Fibroblast of skin of back (primary cell): ENCODE measurements at regions not wholly inside any gene's neighbourhood (a gene's known extent, or its start where the extent isn't known, plus 50 kb on each side); places are given as distances from the start of the nearest gene placed in this dataset.
A peak's percentile ranks its signal among the peaks of the same experiment; 100 is the strongest.

ENCODE experiments used
- DNase-seq: peaks from one replicate; pipeline ENCODE4 v3.0.0-alpha.2; 2013

DNA sequence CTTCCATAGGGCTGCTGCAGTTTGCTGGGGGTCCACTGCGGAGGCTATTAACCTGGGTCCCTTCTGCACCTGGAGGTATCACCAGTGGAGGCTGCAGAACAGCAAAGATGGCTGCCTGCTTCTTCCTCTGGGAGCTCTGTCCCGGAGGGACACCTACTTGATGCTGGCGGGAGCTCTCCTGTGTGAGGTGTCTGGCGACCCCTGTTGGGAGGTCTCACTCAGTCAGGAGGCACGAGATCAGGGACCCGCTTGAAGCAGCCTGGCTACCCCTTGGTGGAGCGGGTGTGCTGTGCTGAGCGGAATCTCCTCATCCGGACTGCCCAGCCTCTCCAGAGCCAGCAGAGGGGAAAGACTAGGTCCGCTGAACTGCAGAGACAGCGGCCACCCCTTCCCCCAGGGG lies 56.0 kb upstream of the CTXND1 start:
- no peak for DNase-seq

DNA sequence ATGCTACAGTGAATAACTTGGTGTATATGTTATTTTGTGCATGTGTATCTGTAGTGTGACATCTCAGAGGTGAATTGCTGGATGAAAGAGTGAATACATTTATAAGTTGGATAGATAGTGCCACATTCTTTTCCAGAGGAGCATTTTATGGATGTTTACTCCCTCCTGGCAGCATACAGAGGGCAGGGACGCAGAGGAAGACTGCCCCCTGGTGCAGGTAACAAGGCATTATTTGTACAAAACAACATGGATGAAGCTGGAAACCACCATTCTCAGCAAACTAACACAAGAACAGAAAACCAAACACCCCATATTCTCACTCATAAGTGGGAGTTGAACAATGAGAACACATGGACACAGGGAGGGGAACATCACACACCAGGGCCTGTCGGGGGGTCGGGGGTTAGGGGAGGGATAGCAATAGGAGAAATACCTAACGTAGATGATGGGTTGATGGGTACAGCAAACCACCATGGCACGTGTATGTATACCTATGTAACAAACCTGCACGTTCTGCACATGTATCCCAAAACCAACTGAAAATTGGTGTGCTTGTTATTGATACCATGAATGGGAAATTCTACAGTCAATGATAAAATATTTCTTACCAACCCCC lies 57.9 kb upstream of the CTXND1 start:
- peak; percentile 4 for DNase-seq

DNA sequence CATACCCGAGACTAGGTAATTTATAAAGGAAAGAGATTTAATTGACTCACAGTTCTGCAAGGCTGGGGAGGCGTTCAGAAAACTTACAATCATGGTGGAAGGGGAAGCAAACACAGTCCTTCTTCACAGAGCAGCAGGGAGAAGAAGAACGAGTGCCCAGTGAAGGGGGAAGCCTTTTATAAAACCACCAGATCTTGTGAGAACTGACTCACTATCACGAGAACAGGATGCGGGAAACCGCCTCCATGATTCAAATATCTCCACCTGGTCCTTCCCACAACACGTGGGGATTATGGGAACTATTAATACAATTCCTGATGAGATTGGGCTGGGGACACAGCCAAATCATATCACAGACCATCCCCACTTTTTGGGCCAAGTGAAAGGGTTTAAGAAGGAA lies 58.8 kb upstream of the CTXND1 start:
- DNase-seq, result no peak

GRCh38 chr15:80315289-80315987 lies 63.4 kb upstream of the CTXND1 start:
- DNase-seq, result no peak

DNA sequence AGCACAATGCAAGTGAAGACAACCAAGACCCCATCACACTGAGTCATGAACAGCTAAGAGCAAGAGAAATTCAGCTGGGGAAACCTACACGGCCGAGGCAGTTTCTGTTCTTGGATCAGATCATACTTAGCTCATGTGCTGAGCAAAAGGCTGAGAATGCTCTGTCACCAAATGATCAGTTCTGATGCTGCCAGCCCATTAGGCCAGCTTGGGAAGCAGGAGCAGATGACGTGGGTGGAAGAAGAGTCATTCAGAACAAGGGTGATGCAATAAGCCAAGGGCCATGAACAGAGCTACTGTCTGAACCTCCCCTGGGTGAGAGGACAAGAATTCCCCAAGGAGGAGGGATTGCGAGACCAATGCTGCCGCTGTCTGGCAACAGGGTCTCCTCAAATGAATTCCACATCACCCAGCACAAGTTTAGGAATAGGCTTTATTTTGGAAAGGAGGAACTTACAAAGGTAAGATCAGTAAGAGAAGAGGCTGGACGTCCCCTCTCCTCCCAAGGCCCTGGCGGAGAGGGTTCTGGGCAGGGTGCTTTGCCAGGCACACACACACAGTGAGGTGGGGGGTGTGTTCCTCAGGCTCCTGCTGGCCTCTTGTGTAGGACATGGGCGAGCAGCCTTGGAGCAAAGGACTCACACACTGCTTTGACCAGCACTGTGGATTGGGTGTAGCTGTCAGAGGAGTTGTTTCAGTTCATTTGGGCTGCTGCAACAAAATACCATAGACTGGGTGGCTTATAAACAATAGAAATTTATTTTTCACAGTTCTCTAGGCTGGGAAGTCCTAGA lies 65.6 kb upstream of the CTXND1 start:
- peak; percentile 72 for DNase-seq

DNA sequence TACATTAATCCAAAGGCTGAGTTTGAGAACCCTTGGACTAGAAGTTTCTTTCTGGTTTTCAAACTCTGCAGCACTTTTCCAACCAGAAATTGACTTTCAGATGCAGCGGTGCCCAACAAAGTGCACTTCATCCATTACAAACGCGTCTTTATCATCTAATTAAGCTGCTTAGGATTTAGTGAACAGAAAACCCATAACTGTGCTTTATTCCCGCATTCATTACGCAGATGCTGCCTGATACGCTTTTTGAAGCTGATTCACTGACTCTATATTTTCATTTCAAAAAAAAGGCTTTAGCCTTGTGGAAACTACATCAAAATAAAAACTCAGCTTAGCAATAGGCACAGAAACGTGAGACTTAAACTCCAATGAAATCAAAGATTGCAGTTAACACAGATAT lies 69.8 kb upstream of the CTXND1 start:
- DNase-seq, result no peak

DNA sequence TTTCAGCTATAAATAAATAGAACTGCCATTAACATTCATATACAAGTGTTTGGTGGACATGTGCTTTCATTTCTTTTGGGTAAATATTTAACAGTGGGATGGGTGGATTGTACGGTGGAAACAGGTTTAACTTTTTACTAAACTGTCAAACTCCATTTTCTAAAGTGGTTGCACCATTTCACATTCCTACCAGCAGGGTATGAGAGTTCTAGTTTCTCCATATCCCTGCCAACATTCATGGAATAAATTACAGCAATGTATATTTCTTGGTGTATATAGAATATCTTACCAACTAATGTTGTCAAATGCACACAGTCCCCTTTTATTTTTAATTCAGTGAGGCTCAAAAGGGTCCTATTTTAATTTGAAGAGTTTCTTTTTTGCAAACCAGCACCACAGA lies 71.3 kb upstream of the CTXND1 start:
- DNase-seq, result no peak

- DNase-seq, result no peak
Measured at GRCh38 chr15:80324545-80325080, 72.6 kb upstream of the CTXND1 start.

- no peak for DNase-seq
Measured at GRCh38 chr15:80325206-80325605, 73.2 kb upstream of the CTXND1 start.

GRCh38 chr15:80326270-80326669 lies 74.3 kb upstream of the CTXND1 start:
- DNase-seq, result no peak

- DNase-seq, result no peak
Measured at GRCh38 chr15:80328496-80328895, 75.7 kb upstream of the ARNT2 start.

DNA sequence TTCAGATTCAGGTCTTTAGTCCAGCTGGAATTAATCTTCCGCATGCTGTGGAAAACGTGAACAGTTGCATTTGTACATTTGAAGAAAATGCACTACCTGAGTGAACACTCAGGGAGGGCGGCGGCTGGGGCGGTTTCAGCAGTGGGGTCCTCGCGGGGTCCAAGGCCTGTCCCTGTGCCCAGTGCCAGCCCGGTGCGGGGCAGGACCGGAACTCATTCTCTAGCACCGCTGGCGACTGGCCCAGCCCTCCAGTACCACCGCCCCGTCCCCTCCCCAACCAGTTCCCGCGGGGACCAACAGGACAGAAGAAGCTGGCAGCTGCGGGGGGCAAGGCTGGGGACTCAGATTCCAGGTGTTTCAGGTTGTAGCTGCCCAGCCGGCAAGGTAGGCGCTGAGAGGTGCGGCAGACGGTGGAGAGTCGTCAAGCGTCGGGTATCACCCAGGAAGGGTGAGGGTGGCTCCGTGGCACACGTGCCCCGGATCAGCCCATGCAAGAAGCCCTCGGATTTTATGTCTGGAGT lies 72.2 kb upstream of the ARNT2 start:
- DNase-seq, result no peak

DNA sequence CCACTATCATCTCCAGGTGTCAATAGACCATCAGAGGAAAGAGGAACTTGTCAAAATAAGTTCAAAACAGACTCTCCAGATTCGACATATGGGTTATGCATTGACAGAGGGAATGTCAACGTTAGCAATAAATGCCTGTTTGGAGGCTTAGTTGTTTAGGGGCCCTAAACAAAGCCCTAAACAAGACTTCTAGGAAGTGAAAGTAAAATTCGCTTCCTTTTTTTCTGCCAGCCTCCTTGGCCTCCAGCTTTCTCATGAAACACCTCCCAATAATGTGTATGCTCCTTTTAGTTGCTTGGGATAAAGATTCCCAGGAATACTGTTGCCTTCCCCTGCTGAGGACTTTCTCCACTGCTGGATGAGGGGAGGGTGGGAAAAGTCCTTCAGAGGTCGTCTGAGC lies 70.9 kb upstream of the ARNT2 start:
- DNase-seq, result no peak

DNA sequence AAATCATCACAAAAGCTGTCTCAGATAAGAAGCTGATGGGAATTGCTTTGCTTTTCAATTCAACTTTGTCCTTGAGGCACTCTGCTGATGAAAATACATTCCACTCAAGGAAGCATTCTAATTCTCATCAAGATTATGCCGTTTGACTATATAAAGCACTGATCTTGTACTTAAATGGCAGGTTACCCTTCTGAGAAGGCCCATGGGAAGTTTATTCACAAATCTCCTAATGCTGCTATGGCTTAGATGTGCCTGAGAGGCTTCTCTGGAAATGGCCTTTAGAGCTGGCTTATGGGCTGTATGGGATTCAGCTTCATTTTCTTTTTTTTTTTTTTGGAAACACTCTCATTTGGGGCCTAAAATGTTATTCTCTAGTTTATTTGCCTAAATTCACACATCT lies 69.7 kb upstream of the ARNT2 start:
- no peak for DNase-seq

- DNase-seq, result no peak
Measured at GRCh38 chr15:80339601-80340000, 64.6 kb upstream of the ARNT2 start.

DNA sequence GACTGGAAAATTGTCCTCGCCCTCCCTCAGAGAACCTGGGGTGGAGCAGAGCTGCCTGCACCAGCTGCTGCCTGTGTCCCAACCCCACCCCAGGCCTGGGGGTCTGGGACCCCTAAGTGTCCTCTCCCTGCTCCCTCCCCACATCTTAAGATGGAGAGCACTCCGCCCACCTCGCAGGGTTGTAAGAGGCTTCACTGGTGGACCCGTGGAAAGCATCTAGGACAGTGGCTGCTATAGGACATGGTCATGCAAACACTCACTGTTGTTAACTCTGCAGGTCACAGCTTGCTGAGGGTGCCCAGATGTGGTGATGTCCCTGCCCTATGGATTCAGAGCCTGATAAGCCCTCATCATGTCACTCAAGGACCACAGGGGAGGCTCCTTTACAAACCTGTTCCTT lies 62.0 kb upstream of the ARNT2 start:
- DNase-seq, result no peak

- no peak for DNase-seq
Measured at GRCh38 chr15:80343554-80343992, 60.6 kb upstream of the ARNT2 start.

DNA sequence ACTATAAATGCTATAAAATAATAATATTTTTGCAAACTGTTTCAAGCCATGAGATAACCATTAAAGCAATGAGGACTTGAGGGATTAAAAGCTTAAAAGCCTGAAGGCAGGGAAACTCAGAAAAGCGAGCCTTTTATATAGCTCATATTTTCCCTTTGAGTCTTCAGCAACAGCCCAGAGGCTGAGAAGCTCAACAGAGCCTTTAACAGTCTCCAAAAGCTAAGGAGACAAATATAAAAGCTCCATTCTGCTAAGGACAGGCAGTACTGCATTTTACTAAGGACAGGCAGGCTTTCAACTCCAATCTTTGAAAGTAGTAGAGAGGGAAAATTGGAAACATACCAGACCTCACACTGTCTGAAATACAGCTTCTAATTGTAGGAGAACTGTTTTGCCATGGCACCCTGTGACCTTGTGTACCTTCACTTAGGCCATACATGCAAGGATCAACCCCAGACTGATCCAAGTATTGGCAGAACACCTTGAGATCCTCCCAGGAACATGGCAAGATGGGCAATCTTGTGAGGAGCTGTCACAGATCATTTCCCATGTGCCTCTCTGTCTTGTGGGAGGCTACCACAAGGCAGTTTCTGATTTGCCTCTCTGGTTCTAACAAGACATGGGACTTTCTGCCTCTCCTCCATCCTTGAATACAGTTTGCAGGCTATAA lies 53.1 kb upstream of the ARNT2 start:
- DNase-seq, result no peak
